ENCODE measurements at regions not wholly inside any gene's neighbourhood (a gene's known extent, or its start where the extent isn't known, plus 50 kb on each side); places are given as distances from the start of the nearest gene placed in this dataset.
"Not testable (repeated sequence)": the region's sequence is repeated elsewhere in the genome, so short reads cannot be mapped to it uniquely, and the experiment has no call there.

- no peak for DNase-seq
Measured at GRCh38 chr10:3936422-3937040, 151.5 kb upstream of the KLF6 start.

- DNase-seq, result no peak
Measured at GRCh38 chr10:3935933-3936359, 150.9 kb upstream of the KLF6 start.

- DNase-seq, result peak; percentile 75 to 77
Measured at GRCh38 chr10:3935141-3935540, 150.1 kb upstream of the KLF6 start.

- DNase-seq, result no peak
Measured at GRCh38 chr10:3933733-3934132, 148.7 kb upstream of the KLF6 start.

GRCh38 chr10:3932597-3933375 is 147.8 kb upstream of the KLF6 start:
- DNase-seq, result no peak

- DNase-seq, result no peak
Measured at GRCh38 chr10:3931901-3932300, 146.9 kb upstream of the KLF6 start.

- DNase-seq, result no peak
Measured at GRCh38 chr10:3931224-3931623, 146.2 kb upstream of the KLF6 start.

GRCh38 chr10:3928569-3928968 is 143.6 kb upstream of the KLF6 start:
- no peak for DNase-seq

GRCh38 chr10:3928078-3928477 is 143.1 kb upstream of the KLF6 start:
- DNase-seq, result no peak

GRCh38 chr10:3926675-3927525 is 141.9 kb upstream of the KLF6 start:
- DNase-seq, result no peak

GRCh38 chr10:3926258-3926657 is 141.2 kb upstream of the KLF6 start:
- DNase-seq, result no peak

- DNase-seq, result no peak
Measured at GRCh38 chr10:3925184-3925583, 140.2 kb upstream of the KLF6 start.

- DNase-seq, result no peak
Measured at GRCh38 chr10:3924344-3924743, 139.3 kb upstream of the KLF6 start.

GRCh38 chr10:3923033-3923432 is 138.0 kb upstream of the KLF6 start:
- no peak for DNase-seq

- DNase-seq, result no peak
Measured at GRCh38 chr10:3919709-3920308, 134.8 kb upstream of the KLF6 start.

GRCh38 chr10:3917392-3917791 is 132.4 kb upstream of the KLF6 start:
- DNase-seq, result not testable (repeated sequence)

GRCh38 chr10:3914733-3915132 is 129.7 kb upstream of the KLF6 start:
- DNase-seq, result no peak

- DNase-seq, result no peak
Measured at GRCh38 chr10:3911713-3912442, 126.9 kb upstream of the KLF6 start.

GRCh38 chr10:3911241-3911640 is 126.2 kb upstream of the KLF6 start:
- no peak for DNase-seq

- DNase-seq, result no peak
Measured at GRCh38 chr10:3909339-3909738, 124.3 kb upstream of the KLF6 start.

GRCh38 chr10:3908183-3908582 is 123.2 kb upstream of the KLF6 start:
- no peak for DNase-seq

GRCh38 chr10:3907514-3907913 is 122.5 kb upstream of the KLF6 start:
- DNase-seq, result no peak
